T-helper 1 cell treated with Interleukin-12 subunit alpha and Interleukin-12 subunit beta and Interleukin-4 antibody, amounts not matched to agents 30 ng/mL and 1 ng/mL, for 36 hours (primary cell): ENCODE measurements at regions not wholly inside any gene's neighbourhood (a gene's known extent, or its start where the extent isn't known, plus 50 kb on each side); places are given as distances from the start of the nearest gene placed in this dataset.

Experiments
- intact Hi-C: fragments of 100-400 bp; cut with micrococcal nuclease; formaldehyde crosslinking; loops from one replicate; pipeline ENCODE4 v1.15.1; 2024

DNA sequence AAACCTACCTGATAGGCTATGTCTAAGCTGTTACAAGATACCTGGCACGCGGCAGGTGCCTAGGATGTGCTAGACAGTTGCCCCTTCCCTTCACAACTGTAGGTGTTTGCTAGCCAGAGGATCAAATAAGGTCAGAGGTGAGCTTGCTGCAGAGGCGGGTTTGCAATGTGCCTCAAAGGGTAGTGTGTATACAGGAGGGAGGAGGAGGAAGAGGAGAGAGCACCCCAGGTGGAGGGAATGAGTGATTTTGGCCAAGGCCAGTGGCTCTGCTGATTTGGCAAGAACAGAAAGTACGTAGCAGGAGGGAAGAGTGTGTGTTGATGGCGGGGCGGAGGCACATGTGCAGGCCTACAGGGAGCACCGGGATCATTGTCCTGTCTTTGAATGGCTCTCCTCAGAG lies 236.5 kb downstream of the HAUS1 start:
- intact Hi-C loops, result loop anchor here (10.0 kb wide), 1 partner anchor 574 kb away; the partner anchor contains the start of genes KATNAL2 and PIAS2

DNA sequence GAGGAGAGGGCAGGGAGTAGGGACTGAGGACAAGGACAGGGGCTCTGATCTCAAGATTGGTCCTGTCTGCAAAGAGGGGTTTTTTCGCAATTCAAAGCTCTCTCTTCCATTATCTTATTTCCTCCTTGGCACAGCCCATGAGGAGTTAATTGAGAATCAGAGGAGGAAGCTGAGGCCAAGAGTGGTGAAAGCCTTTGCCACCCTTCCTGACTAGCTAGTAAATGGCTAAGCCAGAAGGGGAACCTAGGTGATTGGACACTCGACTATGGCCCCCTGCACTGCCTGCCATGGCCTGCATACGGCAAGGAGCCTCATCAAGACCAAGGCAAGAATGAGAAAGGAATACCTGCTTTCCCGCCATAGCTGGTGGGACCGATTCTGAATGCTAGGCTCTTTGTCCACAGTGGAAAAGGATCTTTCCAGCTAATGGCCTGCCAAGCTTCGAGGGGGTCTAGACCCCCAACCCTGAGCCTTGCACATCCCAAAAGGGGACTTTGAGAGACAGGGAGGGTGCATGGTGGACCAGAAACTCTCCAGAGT lies 237.9 kb downstream of the HAUS1 start:
- intact Hi-C loops, result loop anchor here (10.0 kb wide), 1 partner anchor 573 kb away; the partner anchor contains the start of genes KATNAL2 and PIAS2

DNA sequence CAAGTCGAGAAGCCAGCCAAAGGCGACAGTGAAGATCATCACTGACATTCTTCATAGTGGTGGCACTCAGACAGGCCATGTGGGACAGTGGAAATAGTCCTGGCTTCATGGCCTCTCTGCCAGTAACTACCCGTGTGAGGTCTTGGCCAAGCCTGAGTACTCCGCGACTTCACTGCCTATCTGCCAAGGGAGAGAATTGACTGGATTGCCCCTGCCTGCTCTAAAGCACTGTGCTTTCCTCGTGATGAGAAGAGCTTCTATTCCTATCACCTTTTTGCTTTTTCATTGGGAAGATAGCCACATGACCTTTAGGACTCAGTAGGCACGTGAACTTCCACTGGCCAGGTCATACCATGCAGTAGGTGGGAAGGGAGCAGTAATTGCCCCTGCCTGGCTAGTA lies 239.3 kb downstream of the HAUS1 start:
- intact Hi-C loops, result loop anchor here (10.0 kb wide), 1 partner anchor 571 kb away; the partner anchor contains the start of genes KATNAL2 and PIAS2

DNA sequence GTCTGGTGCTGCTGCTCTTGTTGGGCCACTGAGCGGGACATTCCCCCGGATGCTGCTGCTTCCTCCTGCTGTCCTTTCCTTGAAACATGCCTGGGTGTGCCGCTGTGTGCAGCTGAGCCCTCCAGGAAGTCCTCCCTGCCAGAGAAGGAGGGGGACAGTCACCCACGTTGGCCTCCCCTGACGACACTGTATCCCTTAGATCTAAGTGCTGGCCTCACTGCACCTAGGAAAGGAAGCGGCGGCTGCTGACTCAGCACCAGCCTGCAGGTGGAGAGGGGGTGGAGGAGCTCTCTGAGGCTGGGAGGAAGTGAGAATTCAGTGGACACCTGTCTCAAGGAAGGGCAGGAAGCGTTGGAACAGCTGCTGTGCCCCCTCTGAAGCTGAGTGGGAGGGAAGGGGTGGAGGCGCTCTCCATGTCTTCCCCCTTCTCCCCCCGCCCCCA lies 239.8 kb downstream of the HAUS1 start:
- intact Hi-C loops, result loop anchor here (1.0 to 10.0 kb wide), 3 partner anchors 8 to 571 kb away; partner anchors contain the start of genes KATNAL2 and PIAS2

GRCh38 chr18:46344416-46345180 lies 240.4 kb downstream of the HAUS1 start:
- intact Hi-C loops, result loop anchor here (1.0 to 10.0 kb wide), 3 partner anchors 8 to 570 kb away; partner anchors contain the start of genes KATNAL2 and PIAS2

GRCh38 chr18:46345181-46345465 lies 240.9 kb downstream of the HAUS1 start:
- intact Hi-C loops, result loop anchor here (2.0 to 10.0 kb wide), 2 partner anchors 94 to 570 kb away; partner anchors contain the start of genes KATNAL2 and PIAS2

DNA sequence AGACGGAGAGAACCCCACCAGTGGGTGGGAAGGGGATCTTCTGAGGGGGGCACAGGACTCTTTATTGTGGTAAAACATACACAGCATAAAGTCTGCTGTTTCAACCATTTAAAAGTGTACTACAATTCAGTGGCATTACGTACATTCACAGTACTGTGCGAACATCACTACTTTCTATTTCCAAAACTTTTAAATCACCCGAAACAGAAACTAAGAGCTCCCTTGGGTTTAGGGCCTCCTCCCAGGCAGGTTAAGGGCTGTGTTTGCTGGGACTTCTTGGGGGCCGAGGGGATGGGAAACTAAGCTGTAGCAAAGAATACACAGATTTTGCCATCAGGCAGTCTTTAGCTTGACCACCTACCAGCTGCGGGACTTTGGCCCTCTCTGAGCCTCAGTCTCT lies 242.0 kb downstream of the HAUS1 start:
- intact Hi-C loops, result loop anchor here (10.0 kb wide), 1 partner anchor 569 kb away; the partner anchor contains the start of genes KATNAL2 and PIAS2

DNA sequence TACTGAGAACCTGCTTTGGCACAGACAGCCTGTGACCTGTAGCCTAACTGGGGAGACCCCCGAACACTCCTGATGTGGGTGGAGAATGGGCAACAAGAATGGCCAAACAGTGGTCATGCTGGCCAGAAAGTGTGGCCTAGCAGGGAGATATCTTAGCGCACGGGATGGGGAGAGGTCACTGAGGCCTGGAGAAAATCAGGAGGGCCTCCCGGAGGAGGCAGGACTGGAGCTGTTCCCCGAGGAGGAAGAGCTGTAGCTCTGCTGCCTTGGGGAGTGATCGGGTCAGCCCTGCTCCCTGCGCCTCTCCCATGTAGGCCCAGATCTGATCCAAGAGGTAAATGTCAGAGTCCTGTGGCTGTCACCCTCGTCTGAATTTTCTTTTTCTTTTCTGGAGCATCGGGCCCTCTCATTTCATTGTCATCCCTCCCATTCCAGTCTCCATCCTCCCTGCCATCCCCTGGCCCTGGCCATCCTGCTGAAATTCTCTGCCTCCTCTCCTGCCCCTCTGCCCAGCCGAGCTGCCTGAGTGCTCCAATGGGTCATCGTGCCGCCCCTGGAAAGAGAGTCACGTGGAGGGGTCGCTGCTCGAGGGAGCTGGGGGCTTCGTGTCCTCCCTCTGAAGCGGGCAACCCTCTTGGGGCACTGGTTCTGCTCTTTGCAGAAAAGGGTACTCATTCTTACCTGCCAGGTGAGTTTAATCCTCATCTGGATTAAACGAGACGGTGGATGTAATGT lies 242.9 kb downstream of the HAUS1 start:
- intact Hi-C loops, result loop anchor here (10.0 kb wide), 1 partner anchor 568 kb away; the partner anchor contains the start of genes KATNAL2 and PIAS2

- intact Hi-C loops, result no loop called here
Measured at GRCh38 chr18:46350598-46351159, 246.5 kb downstream of the HAUS1 start.

GRCh38 chr18:46352520-46353250 lies 248.5 kb downstream of the HAUS1 start:
- intact Hi-C loops, result no loop called here

DNA sequence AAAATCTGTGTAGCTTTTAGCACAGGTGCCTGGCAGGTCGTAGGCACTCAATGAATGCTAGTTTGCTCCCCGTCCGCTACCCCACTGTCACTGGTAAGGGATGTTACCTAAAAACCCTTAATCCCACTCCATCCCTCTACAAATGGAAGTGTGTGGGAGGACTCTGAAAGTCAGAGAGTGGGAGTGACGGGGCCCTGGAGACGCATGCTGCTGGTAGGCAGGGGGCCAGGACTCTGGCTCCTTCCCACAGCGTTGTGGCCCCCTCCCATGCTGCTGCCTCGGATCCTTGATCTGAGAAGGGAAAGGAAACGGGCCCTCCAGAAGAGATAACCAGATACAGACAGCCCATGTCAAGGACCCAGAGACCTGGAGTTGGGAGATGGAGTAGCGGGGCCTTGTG lies 249.3 kb downstream of the HAUS1 start:
- intact Hi-C loops, result no loop called here

- intact Hi-C loops, result no loop called here
Measured at GRCh38 chr18:46356278-46357033, 252.3 kb downstream of the HAUS1 start.

DNA sequence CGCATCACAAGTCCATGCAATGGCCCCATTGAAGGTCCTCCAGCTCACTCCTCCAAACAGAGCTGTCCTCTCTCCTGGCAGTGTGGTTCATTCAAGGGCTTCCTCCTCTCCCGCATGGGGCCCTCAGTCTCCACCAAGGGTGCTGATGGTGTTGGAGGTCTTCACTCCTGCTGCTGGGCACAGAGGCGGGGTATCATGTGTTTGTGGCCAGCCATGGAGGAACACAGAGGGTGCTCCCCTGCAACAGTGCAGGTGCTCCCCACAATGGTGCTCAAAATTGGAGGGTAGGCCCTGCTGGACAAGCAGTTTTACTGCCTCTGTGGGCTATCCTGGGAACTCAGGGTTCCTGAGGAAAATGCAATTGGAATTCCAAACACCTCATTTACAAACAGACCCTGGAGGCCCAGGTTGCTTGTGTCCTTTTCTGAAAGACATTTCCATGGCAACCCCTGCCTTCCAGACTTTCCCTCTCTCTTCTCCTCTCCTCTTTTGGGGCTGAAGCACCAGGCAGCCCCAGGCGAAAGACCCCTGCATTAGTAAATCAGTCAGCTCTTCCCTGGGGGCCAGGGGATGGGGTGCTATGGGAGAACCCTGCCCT lies 256.0 kb downstream of the HAUS1 start:
- intact Hi-C loops, result no loop called here

DNA sequence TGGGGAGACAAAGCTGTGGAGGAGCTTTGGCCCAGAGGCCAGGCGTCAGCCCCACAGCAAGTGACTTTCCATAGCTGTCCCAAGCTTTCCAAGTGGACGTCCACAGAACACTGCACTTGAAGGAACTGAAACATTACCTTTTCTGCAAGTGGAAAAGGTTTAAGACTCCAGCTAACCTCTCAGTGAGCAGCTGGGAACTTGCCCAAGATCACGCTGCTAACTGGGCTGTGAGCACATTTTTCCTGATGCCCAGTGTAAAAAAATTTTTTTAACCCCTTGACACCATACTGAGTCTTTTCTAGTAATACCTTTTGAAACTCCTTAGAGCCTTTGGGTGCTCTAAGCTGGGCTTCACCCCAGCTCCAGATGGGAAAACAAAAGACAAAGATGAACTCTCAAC lies 256.7 kb downstream of the HAUS1 start:
- intact Hi-C loops, result no loop called here

- intact Hi-C loops, result no loop called here
Measured at GRCh38 chr18:46362533-46362932, 258.3 kb downstream of the HAUS1 start.

DNA sequence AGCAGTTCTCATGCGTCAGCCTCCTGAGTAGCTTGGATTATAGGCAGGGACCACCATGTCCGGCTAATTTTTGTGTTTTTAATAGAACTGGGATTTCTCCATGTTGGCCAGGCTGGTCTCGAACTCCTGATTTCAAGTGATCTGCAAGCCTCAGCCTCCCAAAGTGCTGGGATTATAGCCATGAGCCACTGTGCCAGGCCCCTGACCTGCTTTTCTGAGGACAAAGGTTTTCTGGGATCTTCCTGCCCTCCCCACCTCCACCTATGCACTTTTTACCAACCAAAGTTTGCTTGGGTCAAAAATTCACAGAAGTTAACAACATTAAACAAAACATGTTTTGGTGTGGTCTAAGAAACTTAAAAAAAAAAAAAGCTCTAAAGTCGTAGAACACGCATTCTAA lies 259.9 kb downstream of the HAUS1 start:
- intact Hi-C loops, result no loop called here

DNA sequence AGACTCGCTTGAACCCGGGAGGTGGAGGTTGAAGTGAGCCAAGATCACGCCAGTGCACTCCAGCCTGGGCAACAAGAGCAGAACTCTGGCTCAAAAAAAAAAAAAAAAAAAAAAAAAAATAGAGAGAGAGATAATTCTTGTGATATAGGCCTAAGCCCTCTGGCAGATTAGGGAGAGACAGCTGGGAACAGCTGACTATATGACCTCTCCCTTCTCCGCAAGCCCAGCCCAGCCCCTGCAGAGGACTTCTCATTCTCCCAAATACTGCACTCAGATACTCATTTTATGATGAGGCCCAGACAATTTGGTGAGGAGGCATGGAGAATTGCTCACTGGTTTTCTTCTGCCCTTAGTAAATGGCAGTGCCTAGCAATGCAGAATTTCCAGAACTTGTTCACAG lies 262.0 kb downstream of the HAUS1 start:
- intact Hi-C loops, result no loop called here

GRCh38 chr18:46366751-46367376 lies 262.7 kb downstream of the HAUS1 start:
- intact Hi-C loops, result no loop called here

DNA sequence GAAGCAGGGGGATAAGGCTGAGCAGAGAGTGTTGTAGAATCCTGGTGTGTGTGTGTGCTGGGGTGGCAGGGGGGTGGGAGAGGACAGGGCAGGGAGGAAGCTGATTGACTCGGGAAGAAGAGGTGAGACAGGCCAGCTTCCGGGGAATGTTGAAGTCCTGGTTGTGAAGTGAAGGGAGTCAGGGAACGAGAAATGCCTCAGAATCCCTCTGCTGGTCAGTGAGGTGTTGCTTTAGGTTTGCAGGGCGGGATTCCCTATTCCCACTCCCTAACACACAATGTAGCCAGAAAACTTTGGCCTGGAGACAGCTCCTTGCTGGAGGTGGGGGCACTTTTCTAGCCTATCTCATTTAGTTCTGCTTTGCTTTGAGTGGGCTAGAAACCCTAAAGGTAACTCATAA lies 265.1 kb downstream of the HAUS1 start:
- intact Hi-C loops, result no loop called here
